WTC11 (cell line): ENCODE measurements at regions not wholly inside any gene's neighbourhood (a gene's known extent, or its start where the extent isn't known, plus 50 kb on each side); places are given as distances from the start of the nearest gene placed in this dataset.

Source experiments
- CBFB ChIP-seq: sonication (generic); formaldehyde crosslinking; IDR thresholded peaks from 2 replicates; pipeline ENCODE4 v1.8.1; 2022; ENCODE audit warnings: mild to moderate bottlenecking, low read depth, missing genetic modification reagents
- TF ChIP-seq, protein P1 (sequence below): fragments of 200-600 bp; IDR thresholded peaks from 2 replicates; pipeline ENCODE4 v1.8.0; 2022; ENCODE audit warnings: antibody characterized with exemption

DNA sequence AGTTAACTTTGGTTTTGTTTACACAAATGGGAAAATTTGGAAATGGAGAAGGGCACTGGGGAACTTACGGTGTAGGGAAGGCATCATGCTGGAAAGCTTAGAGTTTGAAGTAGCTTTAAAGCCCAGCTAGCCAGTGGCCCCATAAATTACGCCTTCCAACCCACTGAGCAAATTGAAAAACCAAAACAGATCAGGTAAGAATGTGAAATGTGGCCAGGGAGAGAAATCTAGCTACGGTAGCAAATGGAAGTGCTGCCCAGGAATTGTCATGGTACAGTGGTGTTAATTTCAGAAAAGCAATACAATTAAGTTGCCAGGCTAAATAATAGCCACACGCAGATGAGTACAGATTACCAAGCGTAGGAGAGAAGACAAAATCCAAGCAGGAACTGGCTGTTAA is 654.8 kb downstream of the PRELID2 start:
- no peak for TF ChIP-seq CBFB (CRISPR knock-in tag)
- TF ChIP-seq, protein P1, sequence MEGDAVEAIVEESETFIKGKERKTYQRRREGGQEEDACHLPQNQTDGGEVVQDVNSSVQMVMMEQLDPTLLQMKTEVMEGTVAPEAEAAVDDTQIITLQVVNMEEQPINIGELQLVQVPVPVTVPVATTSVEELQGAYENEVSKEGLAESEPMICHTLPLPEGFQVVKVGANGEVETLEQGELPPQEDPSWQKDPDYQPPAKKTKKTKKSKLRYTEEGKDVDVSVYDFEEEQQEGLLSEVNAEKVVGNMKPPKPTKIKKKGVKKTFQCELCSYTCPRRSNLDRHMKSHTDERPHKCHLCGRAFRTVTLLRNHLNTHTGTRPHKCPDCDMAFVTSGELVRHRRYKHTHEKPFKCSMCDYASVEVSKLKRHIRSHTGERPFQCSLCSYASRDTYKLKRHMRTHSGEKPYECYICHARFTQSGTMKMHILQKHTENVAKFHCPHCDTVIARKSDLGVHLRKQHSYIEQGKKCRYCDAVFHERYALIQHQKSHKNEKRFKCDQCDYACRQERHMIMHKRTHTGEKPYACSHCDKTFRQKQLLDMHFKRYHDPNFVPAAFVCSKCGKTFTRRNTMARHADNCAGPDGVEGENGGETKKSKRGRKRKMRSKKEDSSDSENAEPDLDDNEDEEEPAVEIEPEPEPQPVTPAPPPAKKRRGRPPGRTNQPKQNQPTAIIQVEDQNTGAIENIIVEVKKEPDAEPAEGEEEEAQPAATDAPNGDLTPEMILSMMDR: no peak
